Activated naive CD8-positive, alpha-beta T cell (primary cell): ENCODE measurements at regions not wholly inside any gene's neighbourhood (a gene's known extent, or its start where the extent isn't known, plus 50 kb on each side); places are given as distances from the start of the nearest gene placed in this dataset.

ENCODE experiments used
- H3K27ac Mint-ChIP-seq: one replicate; pipeline ENCODE4 v1.8.0; 2021; ENCODE audit warnings: mixed read lengths
- H3K27me3 Mint-ChIP-seq: one replicate; pipeline ENCODE4 v1.8.0; 2021; ENCODE audit warnings: mixed read lengths
- H3K36me3 Mint-ChIP-seq: one replicate; pipeline ENCODE4 v1.8.0; 2021; ENCODE audit warnings: mixed read lengths
- H3K4me1 Mint-ChIP-seq: one replicate; pipeline ENCODE4 v1.8.0; 2021; ENCODE audit warnings: low read depth, mixed read lengths
- H3K4me3 Mint-ChIP-seq: one replicate; pipeline ENCODE4 v1.8.0; 2021; ENCODE audit warnings: mild to moderate bottlenecking, mixed read lengths
- H3K9me3 Mint-ChIP-seq: one replicate; pipeline ENCODE4 v1.8.0; 2021; ENCODE audit warnings: low read depth, mixed read lengths

DNA sequence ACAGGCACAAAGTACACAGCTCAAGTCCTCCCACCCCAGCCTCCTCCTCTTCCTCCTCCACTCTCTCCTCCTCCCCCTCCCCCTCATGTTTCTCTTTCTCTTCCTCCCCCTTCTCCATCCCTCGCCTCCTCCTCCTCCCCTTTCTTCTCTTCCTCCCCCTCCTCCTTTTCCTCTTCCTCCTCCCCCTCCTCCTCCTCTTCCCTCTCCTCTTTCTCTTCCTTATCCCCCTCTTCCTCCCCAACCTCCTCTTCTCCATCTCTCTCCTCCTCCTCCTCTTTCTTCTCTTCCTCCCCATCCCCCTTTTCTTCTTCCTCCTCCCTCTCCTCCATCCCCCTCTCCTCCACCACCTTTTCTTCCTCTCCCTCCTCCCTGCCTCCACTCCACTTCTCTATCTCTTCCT, 276.3 kb upstream of the TSHZ3 start:
- H3K4me1 Mint-ChIP-seq = no peaks in the 10 kb centered on the region
- no peaks in the 10 kb centered on the region for H3K36me3 Mint-ChIP-seq
- H3K4me3 Mint-ChIP-seq = no peak overlapping the region
- peaks cover 13% of the 10 kb centered on the region for H3K9me3 Mint-ChIP-seq
- H3K27me3 Mint-ChIP-seq = no peaks in the 10 kb centered on the region
- H3K27ac Mint-ChIP-seq = no peak overlapping the region

- Mint-ChIP-seq H3K4me1 (no peaks in the 10 kb centered on the region), H3K36me3 (no peaks in the 10 kb centered on the region), H3K27ac (no peak overlapping the region), H3K27me3 (no peaks in the 10 kb centered on the region), H3K4me3 (no peak overlapping the region), H3K9me3 (peaks cover 3% of the 10 kb centered on the region)
Measured at GRCh38 chr19:31626941-31627340, 277.7 kb upstream of the TSHZ3 start.

DNA sequence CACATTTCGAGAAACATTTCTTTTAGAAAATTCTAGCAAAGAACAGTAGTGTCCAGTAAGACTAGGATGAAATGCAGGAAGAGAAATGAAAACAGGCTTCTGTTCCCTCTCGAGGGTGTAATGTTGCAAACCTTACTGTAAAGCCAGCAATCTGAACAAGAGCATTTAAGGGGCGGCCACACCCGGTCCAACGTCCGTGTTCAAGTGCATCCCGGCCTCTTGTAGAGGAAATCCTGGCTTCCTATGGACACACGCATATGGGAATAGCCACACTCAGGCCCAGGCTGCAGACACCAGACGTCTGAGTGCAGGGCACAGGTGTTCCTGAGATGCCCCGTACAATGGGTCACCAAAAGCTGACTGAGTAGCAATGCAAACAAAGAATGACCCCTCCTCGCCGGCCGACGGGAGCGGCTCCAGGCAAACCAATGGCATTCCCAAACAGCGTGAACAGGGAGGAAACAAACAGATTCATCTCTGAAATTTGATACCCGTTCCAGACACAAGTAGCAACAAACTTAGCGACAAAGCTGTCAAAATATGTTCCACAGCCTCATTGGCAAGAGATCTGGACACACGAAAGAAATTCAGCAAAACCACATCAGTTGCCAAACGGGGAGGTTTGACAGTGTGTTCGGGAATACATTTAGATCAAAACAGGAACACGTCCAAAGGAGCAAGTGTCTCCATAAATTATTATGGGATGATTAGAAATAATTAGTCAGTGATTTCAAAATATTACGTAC, 278.6 kb upstream of the TSHZ3 start:
- Mint-ChIP-seq H3K9me3 (no peaks in the 10 kb centered on the region), H3K4me3 (no peak overlapping the region), H3K36me3 (no peaks in the 10 kb centered on the region), H3K27me3 (no peaks in the 10 kb centered on the region), H3K4me1 (no peaks in the 10 kb centered on the region), H3K27ac (no peak overlapping the region)

DNA sequence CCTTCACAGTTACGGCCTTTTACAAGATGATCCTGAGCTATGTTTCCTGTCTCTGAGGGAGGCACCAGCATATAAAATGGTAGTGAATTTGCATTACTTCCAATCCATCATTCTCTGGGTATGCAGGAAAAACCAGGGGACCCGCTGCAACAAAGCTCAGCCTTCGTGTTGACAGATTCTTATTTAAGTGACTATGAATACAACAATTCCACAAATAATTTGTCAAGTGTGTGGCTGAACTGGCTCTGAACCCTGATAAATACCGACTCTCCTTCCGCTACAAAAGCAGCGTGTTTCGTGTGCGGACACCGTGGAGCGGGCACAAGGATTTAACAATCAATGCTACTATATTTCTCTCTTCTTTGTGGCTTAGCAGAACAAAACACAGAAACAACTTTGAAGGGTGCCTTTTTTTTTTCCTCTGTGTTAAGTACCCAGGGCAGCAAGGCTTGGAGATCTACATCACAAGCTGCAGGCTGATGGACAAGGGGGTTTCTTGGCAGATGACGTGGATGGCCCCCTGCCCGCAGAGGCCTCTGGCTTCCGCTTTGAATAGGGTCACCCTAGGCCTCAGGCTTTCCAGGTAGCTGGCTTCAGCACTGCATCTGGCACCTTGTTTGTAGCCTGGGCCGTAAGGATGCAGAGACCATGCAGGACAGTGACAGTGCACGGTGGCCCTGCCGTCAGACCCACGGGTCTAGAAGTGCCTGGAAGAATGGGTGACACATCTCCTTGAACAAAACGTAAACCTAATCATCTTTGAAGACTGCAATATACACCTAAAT, 280.5 kb upstream of the TSHZ3 start:
- Mint-ChIP-seq H3K36me3 (no peaks in the 10 kb centered on the region), H3K9me3 (no peaks in the 10 kb centered on the region), H3K27ac (no peak overlapping the region), H3K4me1 (no peaks in the 10 kb centered on the region), H3K4me3 (no peak overlapping the region), H3K27me3 (no peaks in the 10 kb centered on the region)

DNA sequence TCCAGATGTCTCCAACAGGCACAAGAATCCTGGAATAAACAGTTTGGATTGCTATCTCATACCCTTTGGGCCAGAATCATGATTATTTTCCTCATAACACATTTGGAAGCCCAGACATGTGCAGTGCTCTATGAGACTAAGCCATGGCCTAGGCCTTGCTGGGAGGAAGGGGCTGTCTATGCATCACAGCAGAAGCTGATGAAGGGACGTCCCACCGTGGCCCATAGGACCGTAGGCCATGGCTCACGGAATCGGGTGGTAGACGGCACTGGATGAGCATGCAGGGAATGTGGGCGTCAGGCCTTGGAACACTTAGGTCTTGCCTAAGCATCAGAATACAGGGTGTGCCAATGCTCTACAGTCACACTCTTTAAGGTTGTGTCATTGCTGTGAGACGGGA, 283.8 kb upstream of the TSHZ3 start:
- H3K4me3 Mint-ChIP-seq = no peak overlapping the region
- peaks cover under 1% of the 10 kb centered on the region for H3K27me3 Mint-ChIP-seq
- H3K4me1 Mint-ChIP-seq = no peaks in the 10 kb centered on the region
- no peaks in the 10 kb centered on the region for H3K36me3 Mint-ChIP-seq
- no peak overlapping the region for H3K27ac Mint-ChIP-seq
- H3K9me3 Mint-ChIP-seq = no peaks in the 10 kb centered on the region

DNA sequence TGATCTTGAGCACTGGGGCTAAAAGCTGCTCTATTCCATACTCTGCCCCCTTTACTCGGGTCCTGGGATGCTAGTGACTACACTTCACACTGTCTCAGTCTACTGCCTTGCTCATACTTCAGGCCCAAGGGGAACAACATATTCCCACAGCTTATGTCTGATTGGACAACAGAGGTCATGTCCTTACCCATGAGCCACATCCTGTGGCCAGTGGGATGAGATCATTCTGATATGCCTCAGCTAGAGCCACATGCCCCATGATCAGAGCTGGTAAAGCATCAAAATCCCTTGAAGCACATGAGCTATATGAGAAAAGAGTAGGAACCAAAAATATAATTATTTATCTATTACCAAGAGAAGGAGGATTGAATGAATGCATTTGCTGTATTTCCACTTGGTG, 290.1 kb upstream of the TSHZ3 start:
- H3K4me1 Mint-ChIP-seq = no peaks in the 10 kb centered on the region
- no peaks in the 10 kb centered on the region for H3K36me3 Mint-ChIP-seq
- H3K27ac Mint-ChIP-seq = no peak overlapping the region
- no peaks in the 10 kb centered on the region for H3K9me3 Mint-ChIP-seq
- no peak overlapping the region for H3K4me3 Mint-ChIP-seq
- H3K27me3 Mint-ChIP-seq = peaks cover 12% of the 10 kb centered on the region

GRCh38 chr19:31641591-31641990, 292.4 kb upstream of the TSHZ3 start:
- peaks cover 5% of the 10 kb centered on the region for H3K9me3 Mint-ChIP-seq

DNA sequence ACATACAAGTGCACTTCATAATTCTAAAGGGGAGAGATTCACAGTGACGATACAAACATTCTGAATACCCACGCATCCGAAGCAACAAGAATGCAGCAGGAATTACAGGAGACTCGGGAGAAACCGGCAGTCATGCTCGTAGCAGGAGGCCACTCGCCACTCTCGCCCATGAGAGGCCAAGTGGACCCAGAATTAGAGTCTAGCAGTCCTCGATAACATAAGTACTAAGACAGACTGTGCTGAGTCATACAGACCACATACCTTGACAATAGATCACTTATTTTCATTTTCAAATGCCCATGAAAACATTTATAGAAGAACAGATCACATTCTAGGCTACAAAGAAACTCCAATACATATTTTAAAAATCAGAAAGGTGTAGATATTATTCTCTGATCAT, 299.1 kb upstream of the TSHZ3 start:
- Mint-ChIP-seq H3K27me3 (peaks cover 3% of the 10 kb centered on the region), H3K9me3 (peaks cover 5% of the 10 kb centered on the region), H3K27ac (no peak overlapping the region), H3K4me1 (no peaks in the 10 kb centered on the region), H3K4me3 (no peak overlapping the region), H3K36me3 (no peaks in the 10 kb centered on the region)

More at GRCh38 chr19:31641591-31641990, 292.4 kb upstream of the TSHZ3 start:
- H3K36me3 Mint-ChIP-seq = no peaks in the 10 kb centered on the region
- no peak overlapping the region for H3K4me3 Mint-ChIP-seq
- H3K4me1 Mint-ChIP-seq = no peaks in the 10 kb centered on the region
- peaks cover 12% of the 10 kb centered on the region for H3K27me3 Mint-ChIP-seq
- H3K27ac Mint-ChIP-seq = no peak overlapping the region

GRCh38 chr19:31656507-31656906, 307.3 kb upstream of the TSHZ3 start:
- Mint-ChIP-seq H3K27ac (no peak overlapping the region), H3K4me3 (no peak overlapping the region), H3K27me3 (peaks cover 1% of the 10 kb centered on the region), H3K4me1 (no peaks in the 10 kb centered on the region), H3K9me3 (no peaks in the 10 kb centered on the region), H3K36me3 (no peaks in the 10 kb centered on the region)

- H3K9me3 Mint-ChIP-seq = no peaks in the 10 kb centered on the region
- no peaks in the 10 kb centered on the region for H3K4me1 Mint-ChIP-seq
- no peak overlapping the region for H3K4me3 Mint-ChIP-seq
- peaks cover 1% of the 10 kb centered on the region for H3K27me3 Mint-ChIP-seq
- H3K27ac Mint-ChIP-seq = no peak overlapping the region
- no peaks in the 10 kb centered on the region for H3K36me3 Mint-ChIP-seq
Measured at GRCh38 chr19:31658993-31659896, 310.0 kb upstream of the TSHZ3 start.

- H3K27me3 Mint-ChIP-seq = peaks cover 1% of the 10 kb centered on the region
Measured at GRCh38 chr19:31659897-31660210, 310.6 kb upstream of the TSHZ3 start.

GRCh38 chr19:31664096-31664495, 314.9 kb upstream of the TSHZ3 start:
- Mint-ChIP-seq H3K27me3 (no peaks in the 10 kb centered on the region), H3K36me3 (no peaks in the 10 kb centered on the region), H3K4me1 (no peaks in the 10 kb centered on the region), H3K27ac (no peak overlapping the region), H3K4me3 (no peak overlapping the region), H3K9me3 (no peaks in the 10 kb centered on the region)

More at GRCh38 chr19:31659897-31660210, 310.6 kb upstream of the TSHZ3 start:
- no peak overlapping the region for H3K27ac Mint-ChIP-seq
- no peaks in the 10 kb centered on the region for H3K4me1 Mint-ChIP-seq
- no peak overlapping the region for H3K4me3 Mint-ChIP-seq
- no peaks in the 10 kb centered on the region for H3K9me3 Mint-ChIP-seq
- H3K36me3 Mint-ChIP-seq = no peaks in the 10 kb centered on the region

DNA sequence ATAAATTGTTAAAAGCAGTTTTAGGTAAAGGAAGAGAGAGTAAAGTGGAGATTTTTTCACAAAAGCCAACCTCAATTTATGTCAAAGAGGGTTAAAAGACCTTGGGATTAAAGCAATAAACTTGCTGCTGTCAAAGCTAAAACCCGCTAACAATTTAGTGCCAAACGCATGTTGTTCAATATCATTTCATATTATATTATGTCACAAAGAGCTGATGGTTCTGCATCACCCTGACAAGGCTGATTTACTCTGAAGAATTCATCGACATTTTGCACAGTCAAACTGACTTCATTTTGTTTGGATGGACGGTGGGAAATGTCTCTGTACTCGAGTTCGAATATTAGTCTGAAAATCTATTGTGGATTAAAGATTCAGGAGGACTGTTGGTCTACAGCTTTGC, 315.8 kb upstream of the TSHZ3 start:
- Mint-ChIP-seq H3K27me3 (no peaks in the 10 kb centered on the region), H3K4me3 (no peak overlapping the region), H3K36me3 (no peaks in the 10 kb centered on the region), H3K27ac (no peak overlapping the region), H3K9me3 (no peaks in the 10 kb centered on the region), H3K4me1 (no peaks in the 10 kb centered on the region)

DNA sequence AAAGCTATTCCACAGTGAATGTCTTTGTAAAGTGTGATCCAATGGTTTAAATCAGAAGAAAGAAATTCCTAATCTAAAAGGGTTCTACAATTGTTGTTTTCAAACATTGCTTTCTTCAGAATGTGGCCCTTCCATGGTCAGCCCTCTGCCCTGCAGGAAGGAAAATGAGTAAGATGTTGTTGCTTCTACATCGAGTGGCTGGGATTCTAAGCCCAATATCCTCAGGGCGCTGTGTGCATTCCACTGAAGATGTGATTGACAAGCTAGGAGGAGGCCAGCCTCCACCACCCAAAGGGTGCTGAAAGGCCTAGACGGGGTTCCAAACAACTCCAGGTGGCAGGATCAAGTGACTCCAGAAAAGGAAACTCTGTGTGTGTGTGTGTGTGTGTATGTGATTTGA, 316.9 kb upstream of the TSHZ3 start:
- H3K27me3 Mint-ChIP-seq = no peaks in the 10 kb centered on the region
- no peaks in the 10 kb centered on the region for H3K9me3 Mint-ChIP-seq
- H3K4me1 Mint-ChIP-seq = no peaks in the 10 kb centered on the region
- H3K36me3 Mint-ChIP-seq = no peaks in the 10 kb centered on the region
- no peak overlapping the region for H3K27ac Mint-ChIP-seq
- no peak overlapping the region for H3K4me3 Mint-ChIP-seq

GRCh38 chr19:31667106-31667505, 317.9 kb upstream of the TSHZ3 start:
- H3K27me3 Mint-ChIP-seq = no peaks in the 10 kb centered on the region
- H3K4me1 Mint-ChIP-seq = no peaks in the 10 kb centered on the region
- H3K36me3 Mint-ChIP-seq = no peaks in the 10 kb centered on the region
- H3K4me3 Mint-ChIP-seq = no peak overlapping the region
- H3K27ac Mint-ChIP-seq = no peak overlapping the region
- H3K9me3 Mint-ChIP-seq = no peaks in the 10 kb centered on the region
